ENCODE measurements at regions not wholly inside any gene's neighbourhood (a gene's known extent, or its start where the extent isn't known, plus 50 kb on each side); places are given as distances from the start of the nearest gene placed in this dataset.

- no peak for DNase-seq (ENCODE audit: low read depth)
- no peak overlapping the region for H3K4me3 ChIP-seq (ENCODE audit: low read depth, low read length)
- TF ChIP-seq CTCF (IDR thresholded peaks at IDR 0.05; ENCODE audit: insufficient read depth, low read depth, low read length), result no peak
These were observed 100.1 kb downstream of the HLX start for GRCh38 chr1:220979371-220979770.

GRCh38 chr1:220982686-220983085, 103.4 kb downstream of the HLX start:
- TF ChIP-seq CTCF (IDR thresholded peaks at IDR 0.05; ENCODE audit: insufficient read depth, low read depth, low read length), result no peak
- no peak overlapping the region for H3K4me3 ChIP-seq (ENCODE audit: low read depth, low read length)
- DNase-seq (ENCODE audit: low read depth), result no peak

- H3K4me3 ChIP-seq (ENCODE audit: low read depth, low read length), result no peak overlapping the region
- no peak for DNase-seq (ENCODE audit: low read depth)
- TF ChIP-seq CTCF (IDR thresholded peaks at IDR 0.05; ENCODE audit: insufficient read depth, low read depth, low read length), result peak; percentile 22
These were observed 104.8 kb downstream of the HLX start for GRCh38 chr1:220983877-220984635.

- H3K4me3 ChIP-seq (ENCODE audit: low read depth, low read length), result no peak overlapping the region
- DNase-seq (ENCODE audit: low read depth), result peak; percentile 87
- TF ChIP-seq CTCF (IDR thresholded peaks at IDR 0.05; ENCODE audit: insufficient read depth, low read depth, low read length), result peak; percentile 40
These were observed 111.4 kb downstream of the HLX start for GRCh38 chr1:220990427-220991339.

GRCh38 chr1:220991506-220991905, 112.3 kb downstream of the HLX start:
- TF ChIP-seq CTCF (IDR thresholded peaks at IDR 0.05; ENCODE audit: insufficient read depth, low read depth, low read length), result no peak
- DNase-seq (ENCODE audit: low read depth), result peak; percentile 40
- H3K4me3 ChIP-seq (ENCODE audit: low read depth, low read length), result no peak overlapping the region

GRCh38 chr1:220991959-220992704, 112.9 kb downstream of the HLX start:
- no peak for TF ChIP-seq CTCF (IDR thresholded peaks at IDR 0.05; ENCODE audit: insufficient read depth, low read depth, low read length)
- no peak overlapping the region for H3K4me3 ChIP-seq (ENCODE audit: low read depth, low read length)
- DNase-seq (ENCODE audit: low read depth), result peak; percentile 92
